ENCODE measurements at regions not wholly inside any gene's neighbourhood (a gene's known extent, or its start where the extent isn't known, plus 50 kb on each side); places are given as distances from the start of the nearest gene placed in this dataset.

- Histone ChIP-seq H3K36me3 (ENCODE audit: insufficient read depth, low read length) (no peaks in the 10 kb centered on the region), H3K79me2 (ENCODE audit: insufficient read depth, low read length) (no peaks in the 10 kb centered on the region), H3K4me3 (ENCODE audit: insufficient read depth, low read length) (no peak overlapping the region), H3K4me2 (ENCODE audit: insufficient read depth, low read length) (no peak overlapping the region), H3K9me3 (ENCODE audit: low read depth, low read length) (no peaks in the 10 kb centered on the region), H3K27ac (ENCODE audit: low read depth, low read length) (no peak overlapping the region), H4K20me1 (ENCODE audit: insufficient read depth, low read length) (no peaks in the 10 kb centered on the region), H2AFZ (ENCODE audit: low read length) (no peak overlapping the region), H3K4me1 (ENCODE audit: insufficient read depth, low read length) (no peaks in the 10 kb centered on the region), H3K27me3 (ENCODE audit: insufficient read depth, low read length) (no peaks in the 10 kb centered on the region)
- TF ChIP-seq CTCF (IDR thresholded peaks at IDR 0.05; ENCODE audit: extremely low read depth, low read depth, low read length) = no peak
- DNase-seq (ENCODE audit: insufficient read length, low spot score, missing footprints) = no peak
These were observed 71.0 kb downstream of the AQP4 start for GRCh38 chr18:26794230-26795101.

DNA sequence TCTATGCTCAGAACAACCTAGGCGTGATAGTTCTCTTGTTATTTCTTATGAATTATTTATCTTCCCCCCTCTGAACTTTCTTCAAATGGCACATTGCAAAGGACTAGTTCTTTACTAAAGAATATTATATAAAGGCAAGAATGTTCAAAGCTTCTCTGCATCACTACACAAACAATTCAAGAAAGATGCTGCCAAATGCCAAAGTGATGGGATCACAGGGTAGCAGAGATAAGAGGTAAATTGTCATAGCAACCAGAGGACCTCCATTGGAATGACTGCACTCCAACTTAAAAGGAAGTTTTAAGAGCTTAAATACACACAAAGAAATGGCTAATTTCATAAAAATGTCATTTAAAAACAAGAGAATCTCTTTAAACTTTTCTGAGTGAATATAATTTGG lies 72.8 kb downstream of the AQP4 start:
- H4K20me1 ChIP-seq (ENCODE audit: insufficient read depth, low read length) = no peaks in the 10 kb centered on the region
- no peak for TF ChIP-seq CTCF (IDR thresholded peaks at IDR 0.05; ENCODE audit: extremely low read depth, low read depth, low read length)
- H3K79me2 ChIP-seq (ENCODE audit: insufficient read depth, low read length) = no peaks in the 10 kb centered on the region
- no peak overlapping the region for H3K4me3 ChIP-seq (ENCODE audit: insufficient read depth, low read length)
- H2AFZ ChIP-seq (ENCODE audit: low read length) = no peak overlapping the region
- H3K4me1 ChIP-seq (ENCODE audit: insufficient read depth, low read length) = no peaks in the 10 kb centered on the region
- DNase-seq (ENCODE audit: insufficient read length, low spot score, missing footprints) = no peak
- H3K27me3 ChIP-seq (ENCODE audit: insufficient read depth, low read length) = no peaks in the 10 kb centered on the region
- H3K36me3 ChIP-seq (ENCODE audit: insufficient read depth, low read length) = no peaks in the 10 kb centered on the region
- H3K9me3 ChIP-seq (ENCODE audit: low read depth, low read length) = no peaks in the 10 kb centered on the region
- no peak overlapping the region for H3K4me2 ChIP-seq (ENCODE audit: insufficient read depth, low read length)
- H3K27ac ChIP-seq (ENCODE audit: low read depth, low read length) = no peak overlapping the region

GRCh38 chr18:26791676-26792075 lies 73.8 kb downstream of the AQP4 start:
- H3K4me3 ChIP-seq (ENCODE audit: insufficient read depth, low read length) = no peak overlapping the region
- H3K27ac ChIP-seq (ENCODE audit: low read depth, low read length) = no peak overlapping the region
- no peaks in the 10 kb centered on the region for H3K36me3 ChIP-seq (ENCODE audit: insufficient read depth, low read length)
- H3K4me2 ChIP-seq (ENCODE audit: insufficient read depth, low read length) = no peak overlapping the region
- H2AFZ ChIP-seq (ENCODE audit: low read length) = no peak overlapping the region
- H3K27me3 ChIP-seq (ENCODE audit: insufficient read depth, low read length) = no peaks in the 10 kb centered on the region
- no peak for TF ChIP-seq CTCF (IDR thresholded peaks at IDR 0.05; ENCODE audit: extremely low read depth, low read depth, low read length)
- H3K79me2 ChIP-seq (ENCODE audit: insufficient read depth, low read length) = no peaks in the 10 kb centered on the region
- DNase-seq (ENCODE audit: insufficient read length, low spot score, missing footprints) = no peak
- H3K4me1 ChIP-seq (ENCODE audit: insufficient read depth, low read length) = no peaks in the 10 kb centered on the region
- H4K20me1 ChIP-seq (ENCODE audit: insufficient read depth, low read length) = no peaks in the 10 kb centered on the region
- no peaks in the 10 kb centered on the region for H3K9me3 ChIP-seq (ENCODE audit: low read depth, low read length)

- H3K4me3 ChIP-seq (ENCODE audit: insufficient read depth, low read length) = no peak overlapping the region
- no peaks in the 10 kb centered on the region for H3K27me3 ChIP-seq (ENCODE audit: insufficient read depth, low read length)
- no peak overlapping the region for H3K4me2 ChIP-seq (ENCODE audit: insufficient read depth, low read length)
- H3K36me3 ChIP-seq (ENCODE audit: insufficient read depth, low read length) = no peaks in the 10 kb centered on the region
- no peaks in the 10 kb centered on the region for H4K20me1 ChIP-seq (ENCODE audit: insufficient read depth, low read length)
- no peaks in the 10 kb centered on the region for H3K4me1 ChIP-seq (ENCODE audit: insufficient read depth, low read length)
- no peak for TF ChIP-seq CTCF (IDR thresholded peaks at IDR 0.05; ENCODE audit: extremely low read depth, low read depth, low read length)
- no peaks in the 10 kb centered on the region for H3K9me3 ChIP-seq (ENCODE audit: low read depth, low read length)
- H3K79me2 ChIP-seq (ENCODE audit: insufficient read depth, low read length) = no peaks in the 10 kb centered on the region
- no peak overlapping the region for H2AFZ ChIP-seq (ENCODE audit: low read length)
- DNase-seq (ENCODE audit: insufficient read length, low spot score, missing footprints) = no peak
- H3K27ac ChIP-seq (ENCODE audit: low read depth, low read length) = no peak overlapping the region
These were observed 80.9 kb downstream of the AQP4 start for GRCh38 chr18:26784599-26784998.

All from osteoblast (primary cell).